ENCODE measurements at regions not wholly inside any gene's neighbourhood (a gene's known extent, or its start where the extent isn't known, plus 50 kb on each side); places are given as distances from the start of the nearest gene placed in this dataset.
"Not testable (repeated sequence)": the region's sequence is repeated elsewhere in the genome, so short reads cannot be mapped to it uniquely, and the experiment has no call there.

GRCh38 chr20:46785958-46786357, 76.5 kb downstream of the SLC2A10 start:
- no peak for DNase-seq (ENCODE audit: low read depth)

- DNase-seq (ENCODE audit: low read depth) = no peak
These were observed 77.1 kb downstream of the SLC2A10 start for GRCh38 chr20:46786566-46786965.

- DNase-seq (ENCODE audit: low read depth) = no peak
These were observed 78.7 kb downstream of the SLC2A10 start for GRCh38 chr20:46787991-46788762.

- DNase-seq (ENCODE audit: low read depth) = not testable (repeated sequence)
These were observed 79.3 kb downstream of the SLC2A10 start for GRCh38 chr20:46788763-46789091.

GRCh38 chr20:46789339-46790028, 80.0 kb downstream of the SLC2A10 start:
- DNase-seq (ENCODE audit: low read depth) = no peak

- no peak for DNase-seq (ENCODE audit: low read depth)
These were observed 82.4 kb downstream of the SLC2A10 start for GRCh38 chr20:46791722-46792416.

- DNase-seq (ENCODE audit: low read depth) = no peak
These were observed 87.8 kb downstream of the SLC2A10 start for GRCh38 chr20:46797206-46797605.

GRCh38 chr20:46798430-46798829, 89.0 kb downstream of the SLC2A10 start:
- DNase-seq (ENCODE audit: low read depth) = no peak

- no peak for DNase-seq (ENCODE audit: low read depth)
These were observed 90.4 kb downstream of the SLC2A10 start for GRCh38 chr20:46799781-46800408.

GRCh38 chr20:46800409-46800804, 91.0 kb downstream of the SLC2A10 start:
- no peak for DNase-seq (ENCODE audit: low read depth)

- no peak for DNase-seq (ENCODE audit: low read depth)
These were observed 91.7 kb downstream of the SLC2A10 start for GRCh38 chr20:46801003-46801702.

- no peak for DNase-seq (ENCODE audit: low read depth)
These were observed 91.9 kb upstream of the EYA2 start for GRCh38 chr20:46802722-46803121.

GRCh38 chr20:46803123-46804020, 91.3 kb upstream of the EYA2 start:
- DNase-seq (ENCODE audit: low read depth) = no peak

- no peak for DNase-seq (ENCODE audit: low read depth)
These were observed 90.5 kb upstream of the EYA2 start for GRCh38 chr20:46804126-46804525.

GRCh38 chr20:46805836-46806235, 88.8 kb upstream of the EYA2 start:
- no peak for DNase-seq (ENCODE audit: low read depth)

GRCh38 chr20:46807998-46808397, 86.6 kb upstream of the EYA2 start:
- no peak for DNase-seq (ENCODE audit: low read depth)

- DNase-seq (ENCODE audit: low read depth) = no peak
These were observed 86.1 kb upstream of the EYA2 start for GRCh38 chr20:46808565-46808964.

GRCh38 chr20:46809706-46810360, 84.8 kb upstream of the EYA2 start:
- no peak for DNase-seq (ENCODE audit: low read depth)

- DNase-seq (ENCODE audit: low read depth) = no peak
These were observed 84.0 kb upstream of the EYA2 start for GRCh38 chr20:46810448-46811223.
